BE2C (cell line): ENCODE measurements at regions not wholly inside any gene's neighbourhood (a gene's known extent, or its start where the extent isn't known, plus 50 kb on each side); places are given as distances from the start of the nearest gene placed in this dataset.

Source experiments
- DNase-seq: peaks from one replicate; pipeline ENCODE4 v3.0.0-alpha.2; 2020
- H3K27me3 ChIP-seq: fragments of 250-450 bp; sonication (Bioruptor Pico); 2 replicates; pipeline ENCODE4 v1.5.1; 2020; ENCODE audit warnings: mild to moderate bottlenecking
- H3K36me3 ChIP-seq: fragments of 250-450 bp; sonication (Bioruptor Pico); 2 replicates; pipeline ENCODE4 v1.5.1; 2020; ENCODE audit warnings: mild to moderate bottlenecking
- H3K4me1 ChIP-seq: fragments of 250-450 bp; sonication (Bioruptor Pico); 2 replicates; pipeline ENCODE4 v1.5.1; 2020
- H3K4me3 ChIP-seq: 2 replicates; pipeline ENCODE4 v1.5.1; 2011; ENCODE audit warnings: low read depth, low read length
- H3K9me3 ChIP-seq: fragments of 250-450 bp; sonication (Bioruptor Pico); 2 replicates; pipeline ENCODE4 v1.5.1; 2020
- CTCF ChIP-seq: IDR thresholded peaks from 2 replicates; pipeline ENCODE4 v1.5.1; 2012; ENCODE audit warnings: mild to moderate bottlenecking, low read depth, low read length

GRCh38 chrX:109797311-109797975, 64.4 kb upstream of the ACSL4 start:
- Histone ChIP-seq H3K4me3 (no peak overlapping the region), H3K9me3 (no peaks in the 10 kb centered on the region), H3K27me3 (no peaks in the 10 kb centered on the region), H3K36me3 (no peaks in the 10 kb centered on the region), H3K4me1 (no peaks in the 10 kb centered on the region)
- no peak for TF ChIP-seq CTCF
- DNase-seq, result peak; percentile 5

- no peaks in the 10 kb centered on the region for H3K9me3 ChIP-seq
- no peak overlapping the region for H3K4me3 ChIP-seq
- no peaks in the 10 kb centered on the region for H3K36me3 ChIP-seq
- no peak for TF ChIP-seq CTCF
- H3K27me3 ChIP-seq, result no peaks in the 10 kb centered on the region
- no peak for DNase-seq
- no peaks in the 10 kb centered on the region for H3K4me1 ChIP-seq
Measured at GRCh38 chrX:109812236-109812635, 79.2 kb upstream of the ACSL4 start.

GRCh38 chrX:109813236-109813635, 80.2 kb upstream of the ACSL4 start:
- no peak overlapping the region for H3K4me3 ChIP-seq
- no peaks in the 10 kb centered on the region for H3K4me1 ChIP-seq
- no peak for TF ChIP-seq CTCF
- H3K9me3 ChIP-seq, result no peaks in the 10 kb centered on the region
- H3K36me3 ChIP-seq, result no peaks in the 10 kb centered on the region
- no peaks in the 10 kb centered on the region for H3K27me3 ChIP-seq
- DNase-seq, result no peak

- no peaks in the 10 kb centered on the region for H3K27me3 ChIP-seq
- TF ChIP-seq CTCF, result no peak
- H3K4me1 ChIP-seq, result no peaks in the 10 kb centered on the region
- DNase-seq, result no peak
- H3K9me3 ChIP-seq, result no peaks in the 10 kb centered on the region
- no peak overlapping the region for H3K4me3 ChIP-seq
- no peaks in the 10 kb centered on the region for H3K36me3 ChIP-seq
Measured at GRCh38 chrX:109818976-109819375, 85.9 kb upstream of the ACSL4 start.

- Histone ChIP-seq H3K4me1 (no peaks in the 10 kb centered on the region), H3K4me3 (no peak overlapping the region), H3K9me3 (no peaks in the 10 kb centered on the region), H3K27me3 (no peaks in the 10 kb centered on the region), H3K36me3 (no peaks in the 10 kb centered on the region)
- no peak for DNase-seq
- no peak for TF ChIP-seq CTCF
Measured at GRCh38 chrX:109822861-109823260, 89.8 kb upstream of the ACSL4 start.

- Histone ChIP-seq H3K4me3 (no peak overlapping the region), H3K27me3 (no peaks in the 10 kb centered on the region), H3K9me3 (no peaks in the 10 kb centered on the region), H3K4me1 (no peaks in the 10 kb centered on the region), H3K36me3 (no peaks in the 10 kb centered on the region)
- TF ChIP-seq CTCF, result no peak
- no peak for DNase-seq
Measured at GRCh38 chrX:109826954-109827708, 94.1 kb upstream of the ACSL4 start.
